Right lobe of liver (tissue), 6 donors: ENCODE measurements at regions not wholly inside any gene's neighbourhood (a gene's known extent, or its start where the extent isn't known, plus 50 kb on each side); places are given as distances from the start of the nearest gene placed in this dataset.

Experiments used
- ATAC-seq, 4 donors: fragments of 200-7000 bp; cut with Tn5 transposase; one replicate each; pipeline ENCODE4 v1.9.1; 2020; ENCODE audit warnings: mild to moderate bottlenecking in 4 of 4, moderate library complexity in 4 of 4
- DNase-seq, 3 donors: peaks; one replicate each; pipeline ENCODE4 v3.0.0-alpha.2; 2020
- H3K27ac ChIP-seq, 3 donors: fragments of 200-600 bp; one replicate each; pipeline ENCODE4 v1.8.0; 2022
- H3K27me3 ChIP-seq, 2 donors: fragments of 200-600 bp; one replicate each; pipeline ENCODE4 v1.8.0; 2022
- H3K36me3 ChIP-seq, 4 donors: fragments of 200-600 bp; sonication (generic) in 1 of 4; one replicate each; pipeline versions ENCODE4 v1.5.1 to v1.8.0; 2017 to 2022; ENCODE audit warnings: control low read depth in 1 of 4
- H3K4me1 ChIP-seq, 4 donors: fragments of 200-600 bp; sonication (generic) in 1 of 4; one replicate each; pipeline versions ENCODE4 v1.5.1 to v1.8.0; 2017 to 2022; ENCODE audit warnings: control low read depth in 1 of 4
- H3K4me3 ChIP-seq, 3 donors: fragments of 200-600 bp; one replicate each; pipeline ENCODE4 v1.8.0; 2022
- H3K9me3 ChIP-seq, 4 donors: fragments of 200-600 bp; sonication (generic) in 1 of 4; one replicate each; pipeline versions ENCODE4 v1.5.1 to v1.8.0; 2017 to 2022; ENCODE audit warnings: control low read depth in 1 of 4
- CTCF ChIP-seq, 4 donors: fragments of 200-600 bp in 3 of 4; fragments of 450-650 bp in 1 of 4; IDR thresholded peaks; one replicate each; pipeline versions ENCODE4 v1.5.1 to v1.8.0; 2016 to 2022; ENCODE audit warnings: antibody characterized with exemption in 4 of 4, mild to moderate bottlenecking in 2 of 4
- POLR2A ChIP-seq: fragments of 450-650 bp; IDR thresholded peaks from one replicate; pipeline ENCODE4 v1.6.1; 2017; ENCODE audit warnings: antibody characterized with exemption, mild to moderate bottlenecking
- WGBS: methylation state at CpG from one replicate; pipeline ENCODE4 v1.1.6; 2018; ENCODE audit warnings: low coverage, low lambda C conversion rate; ENCODE audit not compliant: insufficient coverage; ENCODE audit errors: missing lambda C conversion rate; 5-methylcytosine and 5-hydroxymethylcytosine counted together
- intact Hi-C, 2 donors: fragments of 100-400 bp; cut with DNase I; formaldehyde crosslinking; loops; one replicate each; pipeline versions ENCODE4 v1.11.2 to v1.14.1; 2022
- donor health status: DM: no; HTN: yes; CAD: no.
- donor health status: DM: no; HTN: no; CAD: no.
- donor health status: DM: no; HTN: no; CAD: no.
- donor health status: DM: no; HTN: yes; CAD: no.
- donor health status: DM: no; HTN: yes; CAD: no.

GRCh38 chr14:66381755-66382154, 104.4 kb upstream of the CCDC196 start:
- DNase-seq: no peak
- Histone ChIP-seq H3K27me3 (no peaks in the 10 kb centered on the region), H3K27ac (no peak overlapping the region), H3K9me3 (no peaks in the 10 kb centered on the region), H3K4me1 (peaks cover 0 to 15% (median 7%) of the 10 kb centered on the region in 4 donors), H3K36me3 (no peaks in the 10 kb centered on the region), H3K4me3 (no peak overlapping the region)
- ATAC-seq: no peak
- WGBS: 78% methylated on average over 1 of the region's 1 CpG
- intact Hi-C loops: no loop called here
- no peak for TF ChIP-seq CTCF (IDR thresholded peaks at IDR 0.05)
- no peak for TF ChIP-seq POLR2A

GRCh38 chr14:66383257-66383656, 102.9 kb upstream of the CCDC196 start:
- intact Hi-C loops: no loop called here
- no peaks in the 10 kb centered on the region for H3K27me3 ChIP-seq
- no peak overlapping the region for H3K27ac ChIP-seq
- H3K4me1 ChIP-seq: peaks cover 0 to 15% (median 7%) of the 10 kb centered on the region in 4 donors
- 75% methylated on average over 1 of the region's 1 CpG for WGBS
- DNase-seq (no peak), ATAC-seq (no peak)
- no peaks in the 10 kb centered on the region for H3K36me3 ChIP-seq
- no peaks in the 10 kb centered on the region for H3K9me3 ChIP-seq
- TF ChIP-seq CTCF (IDR thresholded peaks at IDR 0.05): no peak
- no peak for TF ChIP-seq POLR2A
- no peak overlapping the region for H3K4me3 ChIP-seq

- ATAC-seq (no peak), DNase-seq (no peak)
- H3K27ac ChIP-seq: no peak overlapping the region
- no peaks in the 10 kb centered on the region for H3K27me3 ChIP-seq
- TF ChIP-seq CTCF (IDR thresholded peaks at IDR 0.05) (no peak), POLR2A (no peak)
- H3K4me1 ChIP-seq: peaks cover 0 to 13% (median 5%) of the 10 kb centered on the region in 4 donors
- intact Hi-C loops: no loop called here
- H3K36me3 ChIP-seq: no peaks in the 10 kb centered on the region
- H3K4me3 ChIP-seq: no peak overlapping the region
- H3K9me3 ChIP-seq: no peaks in the 10 kb centered on the region
These were observed 102.4 kb upstream of the CCDC196 start for GRCh38 chr14:66383771-66384170.

- TF ChIP-seq CTCF (IDR thresholded peaks at IDR 0.05) (no peak), POLR2A (no peak)
- no peak for ATAC-seq
- H3K4me1 ChIP-seq: no peaks in the 10 kb centered on the region
- no peak for DNase-seq
- WGBS: 72% methylated on average over 4 of the region's 4 CpGs
- H3K4me3 ChIP-seq: no peak overlapping the region
- no peaks in the 10 kb centered on the region for H3K27me3 ChIP-seq
- intact Hi-C loops: no loop called here
- H3K9me3 ChIP-seq: no peaks in the 10 kb centered on the region
- no peaks in the 10 kb centered on the region for H3K36me3 ChIP-seq
- no peak overlapping the region for H3K27ac ChIP-seq
These were observed 97.7 kb upstream of the CCDC196 start for GRCh38 chr14:66388516-66388915.

- no peak for DNase-seq
- intact Hi-C loops: no loop called here
- ATAC-seq: no peak
- no peaks in the 10 kb centered on the region for H3K27me3 ChIP-seq
- no peaks in the 10 kb centered on the region for H3K36me3 ChIP-seq
- no peaks in the 10 kb centered on the region for H3K4me1 ChIP-seq
- no peak overlapping the region for H3K4me3 ChIP-seq
- H3K9me3 ChIP-seq: no peaks in the 10 kb centered on the region
- TF ChIP-seq POLR2A: no peak
- no peak for TF ChIP-seq CTCF (IDR thresholded peaks at IDR 0.05)
- 100% methylated on average over 1 of the region's 1 CpG for WGBS
- H3K27ac ChIP-seq: no peak overlapping the region
These were observed 96.7 kb upstream of the CCDC196 start for GRCh38 chr14:66389481-66389880.
